Stimulated activated CD8-positive, alpha-beta memory T cell treated with anti-CD3 and anti-CD28 coated beads, Interleukin-7, amount 100 ng/mL, for 1 hour (primary cell): ENCODE measurements at regions not wholly inside any gene's neighbourhood (a gene's known extent, or its start where the extent isn't known, plus 50 kb on each side); places are given as distances from the start of the nearest gene placed in this dataset.

Source experiments
- DNase-seq, 2 donors: peaks; one replicate each; pipeline ENCODE4 v3.0.0-alpha.2; 2020; ENCODE audit warnings: low read depth in 2 of 2

DNA sequence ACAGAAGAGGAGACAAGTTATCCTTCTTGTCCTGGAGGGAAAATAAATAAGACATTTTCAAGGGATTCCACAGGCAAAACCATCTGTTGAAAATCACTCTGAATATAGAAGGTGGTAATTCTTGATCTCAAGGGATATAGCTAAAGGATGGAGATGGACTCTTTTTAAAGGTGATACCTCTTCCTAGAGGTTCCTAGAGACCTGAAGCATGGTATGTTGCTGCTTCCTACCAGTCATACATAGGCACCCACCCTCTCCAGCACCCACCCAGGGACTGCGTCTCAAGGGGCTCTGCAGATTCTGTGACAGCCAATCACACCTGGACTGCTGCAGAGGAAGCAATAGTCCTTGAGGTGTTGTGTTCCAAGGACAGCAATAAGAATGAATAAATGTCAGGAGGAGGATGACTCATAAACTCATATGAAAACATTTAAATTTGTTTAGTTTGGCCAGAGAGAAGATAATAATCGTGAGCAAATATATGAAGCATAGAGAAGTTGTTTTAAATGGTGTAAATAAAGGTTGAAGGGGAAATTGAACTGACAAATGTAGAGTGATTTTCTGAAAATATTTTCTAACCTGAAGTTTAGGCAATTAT, 741.6 kb upstream of the CBLB start:
- DNase-seq: no peak

- DNase-seq: no peak
Measured at GRCh38 chr3:106611116-106611515, 742.3 kb upstream of the CBLB start.

GRCh38 chr3:106611841-106612240, 743.0 kb upstream of the CBLB start:
- DNase-seq: no peak

DNA sequence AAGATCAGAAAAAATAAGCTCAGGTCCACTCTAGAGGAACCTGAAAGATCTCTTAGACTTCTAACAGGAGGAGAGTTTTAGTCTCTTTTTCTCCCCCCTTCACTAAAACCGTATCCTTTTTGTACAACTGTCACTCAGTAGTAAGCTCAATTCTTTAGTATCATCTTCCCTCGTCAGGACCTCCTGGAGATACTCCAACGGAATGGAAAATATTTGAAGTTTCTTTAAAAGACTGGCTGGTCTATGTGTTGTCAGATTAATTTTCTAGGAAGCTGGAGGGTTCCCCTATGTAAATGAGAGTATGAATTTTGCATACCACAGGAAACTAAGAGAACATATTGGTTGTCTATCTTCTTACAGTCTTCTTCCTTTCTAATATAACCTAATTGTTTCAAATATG, 747.7 kb upstream of the CBLB start:
- no peak for DNase-seq

DNA sequence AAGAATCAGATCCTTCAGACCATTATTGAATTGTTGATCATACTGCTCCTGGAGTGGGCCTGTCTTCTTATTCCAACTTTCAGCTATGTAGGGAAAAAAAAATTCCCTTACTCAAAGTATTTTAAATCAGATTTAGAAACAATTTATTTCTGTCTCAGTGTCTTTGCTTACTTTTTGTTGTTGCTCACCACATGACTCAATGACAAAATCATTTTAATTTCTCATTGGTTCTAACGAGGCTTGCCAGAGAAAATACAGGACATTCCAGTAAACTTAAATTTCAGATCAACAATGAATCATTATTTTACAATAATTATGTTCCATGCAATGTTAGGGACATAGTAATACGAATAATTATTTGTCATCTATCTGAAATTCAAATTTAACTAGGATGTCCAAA, 748.5 kb upstream of the CBLB start:
- DNase-seq: no peak

DNA sequence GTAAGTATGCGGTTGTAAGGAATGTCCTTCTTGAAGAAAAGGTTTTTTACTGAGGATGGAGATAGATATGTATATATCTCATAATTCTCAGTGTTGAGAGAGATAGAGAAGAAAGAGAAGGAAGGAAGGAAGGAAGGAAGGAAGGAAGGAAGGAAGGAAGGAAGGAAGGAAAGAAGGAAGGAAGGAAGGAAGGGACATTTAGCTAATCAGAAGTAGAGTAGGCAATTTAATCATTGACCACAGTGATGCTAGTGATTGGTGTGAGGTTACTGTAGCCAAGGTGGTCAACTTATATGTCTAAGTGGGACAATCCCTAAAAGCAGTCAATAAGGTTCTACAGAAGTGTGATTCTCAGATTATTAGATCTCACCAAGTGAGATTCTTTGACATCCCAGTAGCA, 751.8 kb upstream of the CBLB start:
- no peak for DNase-seq

GRCh38 chr3:106624154-106624553, 753.1 kb upstream of the CCDC54 start:
- no peak for DNase-seq

DNA sequence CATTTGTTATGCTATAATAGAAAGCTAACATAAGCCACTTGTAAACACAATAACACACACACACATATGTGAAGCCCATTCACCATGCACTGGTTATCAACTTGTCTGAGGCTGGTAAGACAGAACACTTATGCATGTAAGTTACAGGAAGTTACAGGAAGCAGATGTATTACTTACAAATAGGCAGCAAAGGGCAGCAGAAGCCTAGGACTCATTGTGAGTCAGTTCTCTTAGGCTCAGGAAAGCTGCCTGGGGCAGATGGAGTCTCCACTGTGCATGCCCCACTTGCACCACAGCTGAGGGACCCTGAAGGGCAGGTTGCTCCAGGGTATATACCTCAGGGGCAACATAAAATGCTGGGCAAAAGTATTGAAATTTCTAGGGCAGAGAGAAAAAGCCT, 748.8 kb upstream of the CCDC54 start:
- no peak for DNase-seq

- no peak for DNase-seq
Measured at GRCh38 chr3:106629215-106629832, 747.9 kb upstream of the CCDC54 start.

- DNase-seq: no peak
Measured at GRCh38 chr3:106631373-106632108, 745.7 kb upstream of the CCDC54 start.

- no peak for DNase-seq
Measured at GRCh38 chr3:106635271-106635670, 742.0 kb upstream of the CCDC54 start.

- DNase-seq: no peak
Measured at GRCh38 chr3:106635826-106636225, 741.4 kb upstream of the CCDC54 start.

DNA sequence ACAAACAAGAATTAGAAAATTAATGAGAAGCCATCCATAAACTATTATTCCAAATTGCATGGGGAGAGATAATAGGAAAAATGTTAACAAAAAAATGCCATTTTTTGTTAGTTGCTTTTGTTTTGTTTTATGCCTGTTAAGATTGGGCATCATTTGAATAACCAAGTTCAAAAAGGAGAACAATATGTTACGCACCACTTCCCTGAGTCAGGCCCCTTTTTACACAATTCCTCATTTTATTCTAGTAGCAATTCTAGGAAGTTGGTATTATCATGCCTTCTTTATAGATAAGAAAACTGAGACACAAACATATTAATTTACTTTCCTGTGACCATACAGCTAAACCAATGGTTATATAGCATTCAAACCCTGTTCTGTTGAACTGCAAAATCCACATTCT, 736.9 kb upstream of the CCDC54 start:
- DNase-seq: no peak

DNA sequence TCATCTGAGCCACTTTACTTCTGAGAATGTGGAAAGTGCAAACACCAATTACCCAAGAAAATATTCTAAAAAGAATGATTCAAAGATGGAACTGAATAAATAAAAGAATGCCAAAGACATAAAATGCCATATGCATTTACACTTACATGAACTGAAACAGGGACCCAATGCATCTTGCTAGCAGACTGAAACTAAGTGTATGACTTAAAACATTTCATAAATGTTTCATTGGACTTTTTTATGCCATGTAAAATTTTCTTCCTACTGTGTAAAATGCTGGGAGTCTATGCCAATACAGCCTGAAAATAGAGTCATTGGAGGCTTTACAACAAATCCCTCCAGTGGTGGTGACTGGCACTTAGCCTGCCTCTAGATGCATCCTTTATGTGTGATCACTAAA, 735.1 kb upstream of the CCDC54 start:
- DNase-seq: no peak

GRCh38 chr3:106643684-106644161, 733.5 kb upstream of the CCDC54 start:
- no peak for DNase-seq

DNA sequence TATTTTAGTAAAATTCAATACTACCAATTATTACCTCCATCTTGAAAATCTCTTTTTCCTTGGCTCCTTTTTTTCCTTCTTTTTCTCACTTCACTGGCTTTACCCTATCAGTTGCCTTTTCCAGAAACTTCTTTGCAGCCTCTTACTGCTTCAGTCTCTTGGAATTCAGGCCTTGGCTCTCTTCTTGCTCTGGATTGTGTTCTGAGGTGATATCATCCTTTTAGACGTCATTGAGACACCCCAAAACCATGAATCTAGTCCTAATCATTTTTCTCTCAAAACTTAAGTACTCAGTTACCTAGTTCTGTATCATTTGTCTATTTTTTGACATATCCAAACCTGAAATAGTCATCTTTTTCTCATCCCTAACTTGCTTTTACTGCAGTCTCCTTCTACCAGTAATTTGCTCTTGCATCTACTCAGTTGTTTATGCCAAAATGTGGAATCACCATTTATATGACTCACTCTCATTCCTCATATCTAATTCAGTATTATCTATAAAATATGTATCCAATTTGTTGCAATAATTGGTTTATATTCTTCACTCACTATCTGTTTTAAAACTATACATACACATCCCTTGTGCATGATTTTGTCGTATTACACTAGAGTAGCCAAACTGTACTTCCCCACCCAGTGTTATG, 703.2 kb upstream of the CCDC54 start:
- no peak for DNase-seq

- DNase-seq: no peak
Measured at GRCh38 chr3:106675451-106675850, 701.8 kb upstream of the CCDC54 start.

- DNase-seq: no peak
Measured at GRCh38 chr3:106678657-106679390, 698.4 kb upstream of the CCDC54 start.

DNA sequence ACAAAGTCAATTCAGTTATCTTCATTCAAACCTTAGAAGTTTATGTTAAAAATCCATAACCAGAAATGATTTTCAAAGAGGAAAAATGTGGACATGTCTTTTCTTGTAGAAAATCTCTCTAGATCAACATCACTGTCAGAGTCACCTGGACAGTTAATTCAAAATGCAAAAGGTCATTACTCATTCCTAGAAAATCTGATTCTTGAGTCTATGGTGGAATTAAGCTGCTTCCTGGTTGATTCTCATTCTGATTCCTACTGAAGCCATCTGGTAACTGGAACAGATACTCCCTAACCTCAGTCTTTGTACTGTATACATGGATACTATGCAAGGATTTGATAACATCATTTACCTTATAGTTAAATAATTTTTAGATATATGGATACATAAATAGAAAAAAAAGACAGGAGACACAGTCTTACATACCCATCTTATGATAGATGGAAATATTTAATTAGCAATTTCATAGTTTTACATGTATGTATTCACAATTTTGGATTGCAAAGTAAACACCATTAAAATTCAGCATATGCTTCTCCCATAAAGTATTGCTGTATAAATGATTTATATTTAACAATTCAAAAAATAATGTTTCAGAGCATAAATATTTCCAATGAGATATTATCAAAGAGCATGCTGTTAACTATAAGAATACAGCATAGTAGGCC, 693.2 kb upstream of the CCDC54 start:
- DNase-seq: no peak

DNA sequence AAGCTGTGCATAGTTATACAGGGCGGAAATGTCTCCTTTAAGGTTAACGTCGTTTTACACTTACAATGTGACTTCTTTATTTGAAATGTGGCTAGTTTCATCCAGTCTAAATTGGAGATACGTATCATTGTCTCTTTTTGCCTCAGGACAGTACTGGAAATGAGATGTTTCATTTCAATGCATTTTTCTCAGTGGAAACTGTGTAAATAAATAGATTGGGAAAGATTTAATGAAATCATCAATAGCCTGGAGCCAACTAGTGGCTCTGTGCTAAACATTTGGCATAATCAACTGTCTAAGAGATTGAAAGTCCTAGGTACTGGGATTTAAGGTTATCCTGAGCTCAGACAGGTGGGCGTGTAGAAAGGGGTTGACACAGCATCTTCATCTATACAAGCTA, 691.5 kb upstream of the CCDC54 start:
- no peak for DNase-seq

DNA sequence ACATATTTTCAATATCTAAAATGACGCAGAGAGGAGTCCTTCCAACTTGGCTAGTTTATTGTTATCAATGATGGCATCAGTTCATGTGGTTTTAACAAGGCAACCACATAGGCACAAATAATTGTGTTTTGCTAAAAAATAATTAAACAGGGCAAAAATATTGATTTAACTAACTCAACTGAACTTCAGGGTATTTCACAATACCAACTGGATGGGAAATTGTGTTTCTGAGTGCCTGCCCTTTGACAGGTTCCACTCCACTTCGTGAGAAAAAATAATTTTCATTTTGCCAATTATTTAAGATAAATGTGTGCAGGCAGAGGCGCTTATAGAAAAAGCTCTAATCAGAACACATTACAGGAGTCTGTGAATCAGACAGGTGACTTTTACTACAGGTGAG, 689.3 kb upstream of the CCDC54 start:
- no peak for DNase-seq
